Inflammatory macrophage (primary cell): ENCODE measurements at regions not wholly inside any gene's neighbourhood (a gene's known extent, or its start where the extent isn't known, plus 50 kb on each side); places are given as distances from the start of the nearest gene placed in this dataset.

Source experiments
- DNase-seq, 2 donors: peaks; one replicate each; pipeline ENCODE4 v3.0.0-alpha.2; 2020 to 2022

GRCh38 chr5:54851449-54851848 is 133.9 kb downstream of the ESM1 start:
- DNase-seq, result no peak

GRCh38 chr5:54848581-54848980 is 136.8 kb downstream of the ESM1 start:
- no peak for DNase-seq

- peak in 1 of 2 donors; percentile 10 for DNase-seq
Observed at GRCh38 chr5:54845567-54845941, 139.8 kb downstream of the ESM1 start.

- DNase-seq, result peak; percentile 40 to 80
Observed at GRCh38 chr5:54844905-54845566, 140.4 kb downstream of the ESM1 start.

- DNase-seq, result no peak
Observed at GRCh38 chr5:54844266-54844665, 141.1 kb downstream of the ESM1 start.

GRCh38 chr5:54841481-54841880 is 143.9 kb downstream of the ESM1 start:
- DNase-seq, result no peak

- DNase-seq, result no peak
Observed at GRCh38 chr5:54838843-54839242, 146.6 kb downstream of the ESM1 start.

GRCh38 chr5:54837981-54838380 is 147.4 kb downstream of the ESM1 start:
- no peak for DNase-seq

GRCh38 chr5:54837093-54837492 is 148.3 kb downstream of the ESM1 start:
- peak; percentile 42 to 67 for DNase-seq

GRCh38 chr5:54835647-54836046 is 149.7 kb downstream of the ESM1 start:
- no peak for DNase-seq

- peak in 1 of 2 donors; percentile 12 for DNase-seq
Observed at GRCh38 chr5:54834121-54834842, 151.1 kb downstream of the ESM1 start.

GRCh38 chr5:54833590-54833989 is 151.8 kb downstream of the ESM1 start:
- DNase-seq, result no peak

GRCh38 chr5:54832858-54833257 is 152.5 kb downstream of the ESM1 start:
- peak; percentile 57 to 70 for DNase-seq

- DNase-seq, result no peak
Observed at GRCh38 chr5:54832045-54832444, 153.3 kb downstream of the ESM1 start.

GRCh38 chr5:54831233-54831632 is 154.2 kb downstream of the ESM1 start:
- DNase-seq, result no peak

- DNase-seq, result no peak
Observed at GRCh38 chr5:54829676-54830535, 155.5 kb downstream of the ESM1 start.

GRCh38 chr5:54829102-54829501 is 156.3 kb downstream of the ESM1 start:
- DNase-seq, result no peak

- DNase-seq, result no peak
Observed at GRCh38 chr5:54828151-54828550, 157.2 kb downstream of the ESM1 start.

GRCh38 chr5:54825005-54825404 is 160.4 kb downstream of the ESM1 start:
- no peak for DNase-seq

- no peak for DNase-seq
Observed at GRCh38 chr5:54823006-54823405, 162.4 kb downstream of the ESM1 start.

GRCh38 chr5:54822324-54822687 is 163.1 kb downstream of the ESM1 start:
- DNase-seq, result no peak

- no peak for DNase-seq
Observed at GRCh38 chr5:54821445-54822323, 163.7 kb downstream of the ESM1 start.
